ENCODE measurements at regions not wholly inside any gene's neighbourhood (a gene's known extent, or its start where the extent isn't known, plus 50 kb on each side); places are given as distances from the start of the nearest gene placed in this dataset.

GRCh38 chr13:86974251-86974994 lies 696.7 kb upstream of the SLITRK5 start:
- TF ChIP-seq CTCF (IDR thresholded peaks at IDR 0.05; ENCODE audit: borderline replicate concordance, insufficient read depth, low read depth, low read length): no peak
- H3K4me3 ChIP-seq (ENCODE audit: low read depth, low read length): no peak overlapping the region

- TF ChIP-seq CTCF (IDR thresholded peaks at IDR 0.05; ENCODE audit: borderline replicate concordance, insufficient read depth, low read depth, low read length): no peak
- no peak overlapping the region for H3K4me3 ChIP-seq (ENCODE audit: low read depth, low read length)
These were observed 696.2 kb upstream of the SLITRK5 start for GRCh38 chr13:86974995-86975328.

- TF ChIP-seq CTCF (IDR thresholded peaks at IDR 0.05; ENCODE audit: borderline replicate concordance, insufficient read depth, low read depth, low read length): no peak
These were observed 694.4 kb upstream of the SLITRK5 start for GRCh38 chr13:86976521-86977324.

GRCh38 chr13:86986448-86986847 lies 684.7 kb upstream of the SLITRK5 start:
- no peak for TF ChIP-seq CTCF (IDR thresholded peaks at IDR 0.05; ENCODE audit: borderline replicate concordance, insufficient read depth, low read depth, low read length)

More at GRCh38 chr13:86976521-86977324, 694.4 kb upstream of the SLITRK5 start:
- no peak overlapping the region for H3K4me3 ChIP-seq (ENCODE audit: low read depth, low read length)

GRCh38 chr13:86992251-86992650 lies 678.9 kb upstream of the SLITRK5 start:
- no peak for TF ChIP-seq CTCF (IDR thresholded peaks at IDR 0.05; ENCODE audit: borderline replicate concordance, insufficient read depth, low read depth, low read length)

More at GRCh38 chr13:86986448-86986847, 684.7 kb upstream of the SLITRK5 start:
- no peak overlapping the region for H3K4me3 ChIP-seq (ENCODE audit: low read depth, low read length)

GRCh38 chr13:87003265-87003664 lies 667.9 kb upstream of the SLITRK5 start:
- no peak for TF ChIP-seq CTCF (IDR thresholded peaks at IDR 0.05; ENCODE audit: borderline replicate concordance, insufficient read depth, low read depth, low read length)
- H3K4me3 ChIP-seq (ENCODE audit: low read depth, low read length): no peak overlapping the region

More at GRCh38 chr13:86992251-86992650, 678.9 kb upstream of the SLITRK5 start:
- no peak overlapping the region for H3K4me3 ChIP-seq (ENCODE audit: low read depth, low read length)
